ENCODE measurements at regions not wholly inside any gene's neighbourhood (a gene's known extent, or its start where the extent isn't known, plus 50 kb on each side); places are given as distances from the start of the nearest gene placed in this dataset.
A peak's percentile ranks its signal among the peaks of the same experiment; 100 is the strongest.

DNA sequence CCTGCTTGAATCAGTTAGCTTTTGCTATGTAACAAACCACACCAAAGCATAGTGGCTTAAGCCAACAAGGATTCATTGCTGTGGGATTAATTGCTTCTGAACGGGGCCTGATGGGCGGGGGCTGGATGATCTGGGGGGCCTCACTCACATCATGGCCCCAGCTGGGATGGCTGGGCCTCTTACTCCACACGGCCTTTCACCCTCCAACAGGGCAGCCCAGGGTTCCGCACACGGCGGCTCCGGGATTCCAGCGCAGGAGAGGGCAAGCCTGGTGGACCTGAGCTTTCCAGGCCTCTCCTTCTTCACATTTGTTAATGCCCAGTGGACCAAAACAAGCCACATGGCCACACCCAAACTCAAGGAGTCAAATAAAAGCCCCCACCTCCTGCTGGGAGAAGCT lies 86.3 kb upstream of the PHLPP1 start:
- 92 to 95% methylated on average over 8 of the region's 8 CpGs for WGBS, 2 donors
- intact Hi-C loops (cut with DNase I; ENCODE audit: low total_unique reads): no loop called here
- H3K4me3 ChIP-seq (ENCODE audit: low read depth, poor library complexity, severe bottlenecking): no peak overlapping the region
- peak in 1 of 2 donors; percentile 29 for DNase-seq (ENCODE audit: low spot score in 2 of 2)
- TF ChIP-seq, protein P1, sequence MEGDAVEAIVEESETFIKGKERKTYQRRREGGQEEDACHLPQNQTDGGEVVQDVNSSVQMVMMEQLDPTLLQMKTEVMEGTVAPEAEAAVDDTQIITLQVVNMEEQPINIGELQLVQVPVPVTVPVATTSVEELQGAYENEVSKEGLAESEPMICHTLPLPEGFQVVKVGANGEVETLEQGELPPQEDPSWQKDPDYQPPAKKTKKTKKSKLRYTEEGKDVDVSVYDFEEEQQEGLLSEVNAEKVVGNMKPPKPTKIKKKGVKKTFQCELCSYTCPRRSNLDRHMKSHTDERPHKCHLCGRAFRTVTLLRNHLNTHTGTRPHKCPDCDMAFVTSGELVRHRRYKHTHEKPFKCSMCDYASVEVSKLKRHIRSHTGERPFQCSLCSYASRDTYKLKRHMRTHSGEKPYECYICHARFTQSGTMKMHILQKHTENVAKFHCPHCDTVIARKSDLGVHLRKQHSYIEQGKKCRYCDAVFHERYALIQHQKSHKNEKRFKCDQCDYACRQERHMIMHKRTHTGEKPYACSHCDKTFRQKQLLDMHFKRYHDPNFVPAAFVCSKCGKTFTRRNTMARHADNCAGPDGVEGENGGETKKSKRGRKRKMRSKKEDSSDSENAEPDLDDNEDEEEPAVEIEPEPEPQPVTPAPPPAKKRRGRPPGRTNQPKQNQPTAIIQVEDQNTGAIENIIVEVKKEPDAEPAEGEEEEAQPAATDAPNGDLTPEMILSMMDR (IDR thresholded peaks at IDR 0.05): no peak
- TF ChIP-seq POLR2A (IDR thresholded peaks at IDR 0.05): no peak

DNA sequence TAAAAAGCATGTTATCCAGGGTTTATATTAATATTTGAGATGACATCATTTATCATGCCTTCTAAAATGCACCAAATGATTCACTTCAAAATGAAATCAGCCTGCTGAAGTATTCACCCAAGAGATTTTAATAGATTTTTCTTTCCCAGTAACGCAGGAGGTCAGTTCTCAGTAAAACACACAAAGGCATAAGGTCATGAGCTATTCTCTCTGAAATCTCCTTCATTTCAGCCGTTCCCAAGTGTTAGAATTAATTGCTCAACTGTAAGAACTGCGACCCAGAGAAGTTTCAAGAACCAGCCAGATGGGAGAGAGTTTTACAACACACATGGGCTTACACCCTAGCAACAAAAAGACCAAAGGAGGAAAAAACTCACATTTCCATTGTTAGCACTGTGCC lies 84.2 kb upstream of the PHLPP1 start:
- TF ChIP-seq, protein P1 (IDR thresholded peaks at IDR 0.05): no peak
- no peak for TF ChIP-seq POLR2A (IDR thresholded peaks at IDR 0.05)
- intact Hi-C loops (cut with DNase I; ENCODE audit: low total_unique reads): no loop called here
- WGBS, 2 donors: 64 to 70% methylated on average over 3 of the region's 3 CpGs
- DNase-seq (ENCODE audit: low spot score in 2 of 2): no peak
- no peak overlapping the region for H3K4me3 ChIP-seq (ENCODE audit: low read depth, poor library complexity, severe bottlenecking)

DNA sequence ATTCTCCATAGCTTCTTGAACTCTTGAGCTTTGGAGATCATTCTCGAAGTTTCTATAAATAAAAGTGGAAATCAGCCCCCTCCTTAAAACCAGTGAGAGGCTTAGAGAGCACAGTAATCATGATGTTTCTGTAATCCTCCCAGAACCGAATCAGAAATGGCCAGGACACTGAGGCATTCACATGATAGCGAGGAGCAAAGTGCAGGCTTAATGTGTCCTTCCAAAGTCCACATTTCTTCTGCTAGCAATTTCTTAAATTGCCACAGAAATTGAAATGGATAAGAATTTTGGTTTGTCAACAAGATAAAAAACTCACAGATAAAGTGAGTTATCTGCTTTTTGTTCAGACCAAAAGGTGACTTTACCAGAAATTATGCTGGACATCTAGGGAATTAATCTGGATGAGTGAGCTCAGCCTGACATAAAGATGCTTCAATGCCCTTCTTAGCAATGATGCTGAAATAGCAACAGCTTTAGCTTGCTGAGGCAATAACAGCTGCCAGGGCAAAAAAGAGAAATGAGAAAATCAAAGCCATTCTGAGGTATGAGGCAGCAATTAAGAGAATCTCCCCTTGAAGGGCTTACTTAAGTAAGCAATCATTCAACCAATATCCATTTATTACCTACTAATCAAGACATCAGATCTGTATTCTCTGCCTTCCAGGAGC lies 82.4 kb upstream of the PHLPP1 start:
- no peak overlapping the region for H3K4me3 ChIP-seq (ENCODE audit: low read depth, poor library complexity, severe bottlenecking)
- TF ChIP-seq, protein P1 (IDR thresholded peaks at IDR 0.05): no peak
- TF ChIP-seq POLR2A (IDR thresholded peaks at IDR 0.05): no peak
- intact Hi-C loops (cut with DNase I; ENCODE audit: low total_unique reads): no loop called here
- 86 to 90% methylated on average over 3 of the region's 3 CpGs for WGBS, 2 donors
- no peak for DNase-seq (ENCODE audit: low spot score in 2 of 2)

DNA sequence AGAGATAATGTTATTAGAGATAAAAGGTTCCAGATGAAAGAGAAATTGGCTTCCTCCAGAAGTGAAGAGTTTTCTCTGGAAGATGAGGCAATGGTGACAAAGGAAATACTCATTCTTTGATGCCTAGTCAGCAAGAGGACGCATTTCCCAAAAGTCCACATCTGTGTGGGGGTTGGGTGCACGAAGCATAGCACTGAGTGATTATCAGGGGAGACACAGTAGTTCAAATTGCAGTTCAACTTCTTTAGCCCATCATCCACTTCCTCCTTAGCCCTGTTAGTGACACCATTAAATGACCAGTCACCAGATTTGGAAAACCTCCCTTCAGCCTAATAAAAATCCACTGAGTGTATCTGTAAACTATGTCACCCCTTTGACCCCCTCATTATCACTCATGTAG lies 80.9 kb upstream of the PHLPP1 start:
- 44 to 59% methylated on average over 2 of the region's 2 CpGs for whole genome bisulfite sequencing, 2 donors
- no peak for TF ChIP-seq POLR2A (IDR thresholded peaks at IDR 0.05)
- TF ChIP-seq, protein P1 (IDR thresholded peaks at IDR 0.05): no peak
- H3K4me3 ChIP-seq (ENCODE audit: low read depth, poor library complexity, severe bottlenecking): no peak overlapping the region
- no peak for DNase-seq (ENCODE audit: low spot score in 2 of 2)
- intact Hi-C loops (cut with DNase I; ENCODE audit: low total_unique reads): no loop called here

DNA sequence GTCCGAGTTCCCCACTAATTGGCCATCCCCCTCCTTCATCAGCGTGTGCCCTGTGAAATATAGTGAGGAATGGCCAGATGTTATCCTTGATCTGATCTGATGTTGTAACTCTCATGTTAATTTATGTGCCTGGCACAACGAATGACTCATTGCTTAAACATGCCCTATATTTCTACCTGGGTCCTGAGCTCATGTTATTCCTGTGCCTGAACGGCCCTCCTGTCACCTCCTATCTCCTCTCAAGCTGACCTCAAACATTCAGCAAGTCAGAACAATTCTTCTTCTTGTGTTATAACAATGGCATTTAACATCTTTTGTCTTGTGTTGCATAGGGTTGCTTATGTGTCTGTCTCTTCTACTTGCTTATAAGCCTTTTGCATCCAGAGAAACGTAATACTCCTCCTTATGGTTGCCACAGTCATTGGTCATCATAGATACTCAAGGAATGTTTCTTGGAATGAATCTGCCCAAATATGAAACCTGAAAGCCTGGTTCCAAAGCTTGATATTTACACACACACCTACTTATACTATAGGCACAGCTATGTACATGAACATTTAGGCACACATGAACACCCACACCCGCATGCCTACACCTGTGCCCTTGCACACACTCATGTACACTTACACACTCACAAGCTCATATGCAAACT lies 80.2 kb upstream of the PHLPP1 start:
- no peak for TF ChIP-seq POLR2A (IDR thresholded peaks at IDR 0.05)
- TF ChIP-seq, protein P1 (IDR thresholded peaks at IDR 0.05): no peak
- intact Hi-C loops (cut with DNase I; ENCODE audit: low total_unique reads): no loop called here
- DNase-seq (ENCODE audit: low spot score in 2 of 2): peak in 1 of 2 donors; percentile 25
- 50 to 54% methylated on average over 6 of the region's 6 CpGs for WGBS, 2 donors
- H3K4me3 ChIP-seq (ENCODE audit: low read depth, poor library complexity, severe bottlenecking): no peak overlapping the region
